HEK293T (cell line): ENCODE measurements at regions not wholly inside any gene's neighbourhood (a gene's known extent, or its start where the extent isn't known, plus 50 kb on each side); places are given as distances from the start of the nearest gene placed in this dataset.

Source experiments
- CTCF ChIA-PET: fragments of 350-600 bp; formaldehyde crosslinking; extraction: SDS; loops from one replicate; lab custom pipeline; 2021; ENCODE audit warnings: antibody characterized with exemption, inconsistent platforms; lab: Yijun Ruan, JAX
- POLR2A ChIA-PET: fragments of 350-600 bp; formaldehyde crosslinking; extraction: SDS; loops from one replicate; lab custom pipeline; 2020; ENCODE audit warnings: antibody characterized with exemption, inconsistent platforms; lab: Yijun Ruan, JAX
- DNase-seq: peaks from one replicate; pipeline ENCODE4 v3.0.0; 2012; ENCODE audit warnings: mixed read lengths; ENCODE audit errors: extremely low spot score
- ARNT ChIP-seq: fragments of 450-650 bp; IDR thresholded peaks from 2 replicates; pipeline ENCODE4 v1.6.1; 2017; ENCODE audit warnings: mild to moderate bottlenecking
- BHLHE40 ChIP-seq: fragments of 450-650 bp; IDR thresholded peaks from 2 replicates; pipeline ENCODE4 v1.6.1; 2016; ENCODE audit warnings: mild to moderate bottlenecking, moderate library complexity, borderline replicate concordance
- CTBP1 ChIP-seq: fragments of 450-650 bp; IDR thresholded peaks from 2 replicates; pipeline ENCODE4 v1.6.1; 2016; ENCODE audit warnings: borderline replicate concordance
- ELF4 ChIP-seq: fragments of 450-650 bp; IDR thresholded peaks from 2 replicates; pipeline ENCODE4 v1.6.1; 2017; ENCODE audit warnings: antibody characterized with exemption
- FOXA1 ChIP-seq: fragments of 450-650 bp; IDR thresholded peaks from 2 replicates; pipeline ENCODE4 v1.6.1; 2016; ENCODE audit warnings: mild to moderate bottlenecking
- FOXK2 ChIP-seq: fragments of 450-650 bp; IDR thresholded peaks from 2 replicates; pipeline ENCODE4 v1.6.1; 2016; ENCODE audit warnings: mild to moderate bottlenecking
- FOXM1 ChIP-seq: fragments of 450-650 bp; IDR thresholded peaks from 2 replicates; pipeline ENCODE4 v1.6.1; 2017; ENCODE audit warnings: mild to moderate bottlenecking, borderline replicate concordance
- HDGF ChIP-seq: fragments of 450-650 bp; IDR thresholded peaks from 2 replicates; pipeline ENCODE4 v1.6.1; 2017; ENCODE audit warnings: antibody characterized with exemption, borderline replicate concordance
- L3MBTL2 ChIP-seq: fragments of 450-650 bp; conservative IDR thresholded peaks from 2 replicates; pipeline ENCODE4 v1.6.1; 2016; ENCODE audit warnings: mild to moderate bottlenecking
- LEF1 ChIP-seq: fragments of 450-650 bp; IDR thresholded peaks from 2 replicates; pipeline ENCODE4 v1.6.1; 2017; ENCODE audit warnings: mild to moderate bottlenecking, borderline replicate concordance
- NFRKB ChIP-seq: fragments of 450-650 bp; IDR thresholded peaks from 2 replicates; pipeline ENCODE4 v1.6.1; 2016; ENCODE audit warnings: mild to moderate bottlenecking, moderate library complexity
- PKNOX1 ChIP-seq: fragments of 450-650 bp; IDR thresholded peaks from 2 replicates; pipeline ENCODE4 v1.6.1; 2016
- SP1 ChIP-seq: fragments of 450-650 bp; IDR thresholded peaks from 2 replicates; pipeline ENCODE4 v1.6.1; 2017
- SUZ12 ChIP-seq: fragments of 450-650 bp; IDR thresholded peaks from 2 replicates; pipeline ENCODE4 v1.6.1; 2016; ENCODE audit warnings: mild to moderate bottlenecking
- TARDBP ChIP-seq: fragments of 450-650 bp; IDR thresholded peaks from 2 replicates; pipeline ENCODE4 v1.6.1; 2016
- ZNF384 ChIP-seq: fragments of 450-650 bp; IDR thresholded peaks from 2 replicates; pipeline ENCODE4 v1.6.1; 2016

GRCh38 chr11:131129474-131129873 lies 213.2 kb upstream of the SNX19 start:
- POLR2A ChIA-PET: no interaction called here
- CTCF ChIA-PET: no interaction called here
- TF ChIP-seq FOXA1: no peak
- no peak for TF ChIP-seq FOXK2
- no peak for TF ChIP-seq ARNT
- no peak for TF ChIP-seq SP1
- no peak for TF ChIP-seq HDGF
- TF ChIP-seq TARDBP: no peak
- TF ChIP-seq LEF1: no peak
- no peak for TF ChIP-seq NFRKB
- TF ChIP-seq SUZ12: no peak
- TF ChIP-seq CTBP1: no peak
- TF ChIP-seq L3MBTL2: no peak
- TF ChIP-seq ELF4: no peak
- TF ChIP-seq BHLHE40: no peak
- no peak for TF ChIP-seq PKNOX1
- no peak for TF ChIP-seq ZNF384
- no peak for TF ChIP-seq FOXM1
- DNase-seq: no peak

- TF ChIP-seq L3MBTL2 (no peak), TARDBP (no peak), SP1 (no peak), HDGF (no peak)
- ChIA-PET CTCF (no interaction called here), POLR2A (no interaction called here)
- DNase-seq: no peak
Measured at GRCh38 chr11:131135611-131136010, 219.3 kb upstream of the SNX19 start.

GRCh38 chr11:131136486-131136885 lies 220.2 kb upstream of the SNX19 start:
- DNase-seq: no peak
- ChIA-PET CTCF (no interaction called here), POLR2A (no interaction called here)
- no peak for TF ChIP-seq TARDBP
- no peak for TF ChIP-seq NFRKB
- no peak for TF ChIP-seq BHLHE40

GRCh38 chr11:131137046-131137445 lies 220.8 kb upstream of the SNX19 start:
- ChIA-PET POLR2A (no interaction called here), CTCF (no interaction called here)
- no peak for DNase-seq
- TF ChIP-seq BHLHE40 (no peak), SP1 (no peak), FOXK2 (no peak), L3MBTL2 (no peak), TARDBP (no peak), FOXA1 (no peak), ELF4 (no peak), HDGF (no peak), FOXM1 (no peak), LEF1 (no peak), ARNT (no peak), SUZ12 (no peak), PKNOX1 (no peak), CTBP1 (no peak)

- CTCF ChIA-PET: no interaction called here
Measured at GRCh38 chr11:131138731-131139130, 222.5 kb upstream of the SNX19 start.

GRCh38 chr11:131145791-131146190 lies 224.6 kb upstream of the NTM start:
- ChIA-PET CTCF (no interaction called here), POLR2A (no interaction called here)
- TF ChIP-seq ZNF384 (no peak), NFRKB (no peak), L3MBTL2 (no peak), CTBP1 (no peak), FOXA1 (no peak), HDGF (no peak), PKNOX1 (no peak), ARNT (no peak), BHLHE40 (no peak), TARDBP (no peak), FOXM1 (no peak), LEF1 (no peak), ELF4 (no peak), SUZ12 (no peak), FOXK2 (no peak)
- no peak for DNase-seq

More at GRCh38 chr11:131138731-131139130, 222.5 kb upstream of the SNX19 start:
- TF ChIP-seq LEF1 (no peak), PKNOX1 (no peak), FOXA1 (no peak), ARNT (no peak), SUZ12 (no peak)
- POLR2A ChIA-PET: no interaction called here
- DNase-seq: no peak
